ENCODE measurements at regions not wholly inside any gene's neighbourhood (a gene's known extent, or its start where the extent isn't known, plus 50 kb on each side); places are given as distances from the start of the nearest gene placed in this dataset.

DNA sequence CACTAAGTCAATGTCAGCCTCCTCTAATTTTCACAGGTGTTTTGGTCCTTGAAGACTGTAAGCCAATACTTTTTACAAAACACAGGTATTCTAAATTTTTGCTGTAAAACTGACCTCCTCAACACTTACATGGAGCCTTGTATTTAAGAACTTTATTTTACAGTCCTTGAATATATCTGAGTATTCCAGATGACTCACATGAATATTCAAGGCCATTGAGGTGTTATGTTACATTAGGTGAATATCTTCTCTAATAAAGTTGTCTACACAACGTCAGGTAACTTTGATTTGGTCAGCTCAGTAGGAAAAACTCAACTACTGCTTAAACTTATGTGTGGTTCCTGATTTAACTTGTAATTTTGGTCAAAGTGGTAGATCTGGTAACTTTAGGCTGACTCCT, 254.2 kb downstream of the OLFM3 start:
- Histone ChIP-seq H3K27ac (ENCODE audit: low read depth, low read length, poor library complexity, severe bottlenecking) (no peak overlapping the region), H3K27me3 (ENCODE audit: insufficient read depth, low read length) (no peaks in the 10 kb centered on the region), H3K4me1 (ENCODE audit: insufficient read depth, low read length, severe bottlenecking) (no peaks in the 10 kb centered on the region), H3K9me2 (ENCODE audit: low read depth, low read length) (no peaks in the 10 kb centered on the region), H4K20me1 (ENCODE audit: insufficient read depth, low read length) (no peaks in the 10 kb centered on the region), H3K79me2 (ENCODE audit: insufficient read depth, low read length) (no peaks in the 10 kb centered on the region), H2AFZ (ENCODE audit: low read length) (no peak overlapping the region), H3K9ac (ENCODE audit: low read length) (no peak overlapping the region), H3K36me3 (ENCODE audit: insufficient read depth, low read length) (no peaks in the 10 kb centered on the region), H3K9me3 (ENCODE audit: low read length) (no peaks in the 10 kb centered on the region), H3F3A (ENCODE audit: insufficient read depth, low read length) (no peaks in the 10 kb centered on the region), H3K4me3 (ENCODE audit: low read depth, low read length, poor library complexity, severe bottlenecking) (no peak overlapping the region), H3K4me2 (ENCODE audit: low read length) (no peak overlapping the region)
- no peak for TF ChIP-seq EZH2 (IDR thresholded peaks at IDR 0.05; ENCODE audit: borderline replicate concordance, low read length)
- TF ChIP-seq, protein P1, sequence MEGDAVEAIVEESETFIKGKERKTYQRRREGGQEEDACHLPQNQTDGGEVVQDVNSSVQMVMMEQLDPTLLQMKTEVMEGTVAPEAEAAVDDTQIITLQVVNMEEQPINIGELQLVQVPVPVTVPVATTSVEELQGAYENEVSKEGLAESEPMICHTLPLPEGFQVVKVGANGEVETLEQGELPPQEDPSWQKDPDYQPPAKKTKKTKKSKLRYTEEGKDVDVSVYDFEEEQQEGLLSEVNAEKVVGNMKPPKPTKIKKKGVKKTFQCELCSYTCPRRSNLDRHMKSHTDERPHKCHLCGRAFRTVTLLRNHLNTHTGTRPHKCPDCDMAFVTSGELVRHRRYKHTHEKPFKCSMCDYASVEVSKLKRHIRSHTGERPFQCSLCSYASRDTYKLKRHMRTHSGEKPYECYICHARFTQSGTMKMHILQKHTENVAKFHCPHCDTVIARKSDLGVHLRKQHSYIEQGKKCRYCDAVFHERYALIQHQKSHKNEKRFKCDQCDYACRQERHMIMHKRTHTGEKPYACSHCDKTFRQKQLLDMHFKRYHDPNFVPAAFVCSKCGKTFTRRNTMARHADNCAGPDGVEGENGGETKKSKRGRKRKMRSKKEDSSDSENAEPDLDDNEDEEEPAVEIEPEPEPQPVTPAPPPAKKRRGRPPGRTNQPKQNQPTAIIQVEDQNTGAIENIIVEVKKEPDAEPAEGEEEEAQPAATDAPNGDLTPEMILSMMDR (IDR thresholded peaks at IDR 0.05; ENCODE audit: low read length): no peak

DNA sequence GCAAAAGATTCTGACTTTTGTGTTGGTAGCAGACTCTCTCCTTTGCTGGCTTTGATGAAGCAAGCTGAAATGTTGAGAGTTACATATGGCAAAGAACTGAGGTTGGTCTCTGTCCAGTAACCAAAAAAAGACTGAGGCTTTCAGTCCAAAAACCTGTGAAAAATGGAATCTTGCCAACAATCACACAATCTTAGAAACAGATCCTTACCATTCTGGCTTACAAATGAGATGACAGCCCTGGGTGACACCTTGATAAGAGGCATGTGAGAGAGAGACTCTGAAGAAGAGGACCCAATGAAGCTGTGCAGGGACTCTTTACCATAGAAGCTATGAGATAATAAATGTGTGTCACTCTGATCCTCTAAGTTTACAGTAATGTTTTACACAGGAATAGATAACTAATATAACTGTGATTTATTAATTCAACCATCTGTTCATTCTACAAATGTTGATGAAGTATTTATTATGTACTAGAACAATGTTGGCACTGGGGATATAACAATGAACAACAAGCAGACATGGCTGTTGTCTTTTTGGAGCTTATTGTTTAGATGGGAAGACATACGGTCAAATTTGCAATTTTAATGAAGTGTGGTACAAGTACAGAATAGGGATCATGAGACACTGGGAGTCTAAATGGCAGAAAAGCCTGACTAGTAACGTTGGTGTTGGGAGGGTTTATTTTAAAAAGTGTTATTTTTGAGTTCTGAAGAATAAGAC, 251.0 kb downstream of the OLFM3 start:
- H3K4me3 ChIP-seq (ENCODE audit: low read depth, low read length, poor library complexity, severe bottlenecking): no peak overlapping the region
- no peak for TF ChIP-seq EZH2 (IDR thresholded peaks at IDR 0.05; ENCODE audit: borderline replicate concordance, low read length)
- TF ChIP-seq, protein P1 (IDR thresholded peaks at IDR 0.05; ENCODE audit: low read length): no peak
- H3K4me1 ChIP-seq (ENCODE audit: insufficient read depth, low read length, severe bottlenecking): no peaks in the 10 kb centered on the region
- H3K79me2 ChIP-seq (ENCODE audit: insufficient read depth, low read length): no peaks in the 10 kb centered on the region
- no peak overlapping the region for H3K27ac ChIP-seq (ENCODE audit: low read depth, low read length, poor library complexity, severe bottlenecking)
- no peak overlapping the region for H3K9ac ChIP-seq (ENCODE audit: low read length)
- no peaks in the 10 kb centered on the region for H3F3A ChIP-seq (ENCODE audit: insufficient read depth, low read length)
- no peaks in the 10 kb centered on the region for H3K9me2 ChIP-seq (ENCODE audit: low read depth, low read length)
- H2AFZ ChIP-seq (ENCODE audit: low read length): no peak overlapping the region
- no peaks in the 10 kb centered on the region for H3K27me3 ChIP-seq (ENCODE audit: insufficient read depth, low read length)
- no peaks in the 10 kb centered on the region for H3K9me3 ChIP-seq (ENCODE audit: low read length)
- no peaks in the 10 kb centered on the region for H3K36me3 ChIP-seq (ENCODE audit: insufficient read depth, low read length)
- H3K4me2 ChIP-seq (ENCODE audit: low read length): no peak overlapping the region
- H4K20me1 ChIP-seq (ENCODE audit: insufficient read depth, low read length): no peaks in the 10 kb centered on the region

DNA sequence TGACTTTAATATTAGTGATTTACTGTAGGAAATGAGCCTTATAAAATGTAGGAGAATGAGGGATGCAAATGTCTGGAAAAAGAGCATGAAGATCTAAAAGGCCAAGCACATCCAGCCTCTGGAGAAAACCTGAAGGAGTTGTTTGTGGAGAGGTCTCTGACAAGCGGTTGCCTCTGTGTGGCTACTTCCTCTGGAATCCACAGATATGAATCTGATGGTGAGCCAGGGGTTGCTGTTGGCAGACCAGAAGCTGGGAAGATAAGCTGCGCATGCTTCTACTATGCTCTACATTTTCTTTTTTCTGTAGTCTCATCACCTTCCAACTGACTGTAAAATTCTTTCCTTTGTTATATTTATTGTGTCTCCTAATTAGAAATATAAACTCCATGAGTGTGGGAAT, 248.6 kb downstream of the OLFM3 start:
- Histone ChIP-seq H3F3A (ENCODE audit: insufficient read depth, low read length) (no peaks in the 10 kb centered on the region), H3K4me2 (ENCODE audit: low read length) (no peak overlapping the region), H3K27ac (ENCODE audit: low read depth, low read length, poor library complexity, severe bottlenecking) (no peak overlapping the region), H4K20me1 (ENCODE audit: insufficient read depth, low read length) (no peaks in the 10 kb centered on the region), H3K4me1 (ENCODE audit: insufficient read depth, low read length, severe bottlenecking) (no peaks in the 10 kb centered on the region), H3K27me3 (ENCODE audit: insufficient read depth, low read length) (no peaks in the 10 kb centered on the region), H3K4me3 (ENCODE audit: low read depth, low read length, poor library complexity, severe bottlenecking) (no peak overlapping the region), H3K79me2 (ENCODE audit: insufficient read depth, low read length) (no peaks in the 10 kb centered on the region), H3K9ac (ENCODE audit: low read length) (no peak overlapping the region), H3K9me2 (ENCODE audit: low read depth, low read length) (no peaks in the 10 kb centered on the region), H3K9me3 (ENCODE audit: low read length) (no peaks in the 10 kb centered on the region), H2AFZ (ENCODE audit: low read length) (no peak overlapping the region), H3K36me3 (ENCODE audit: insufficient read depth, low read length) (no peaks in the 10 kb centered on the region)
- TF ChIP-seq, protein P1 (IDR thresholded peaks at IDR 0.05; ENCODE audit: low read length): no peak
- TF ChIP-seq EZH2 (IDR thresholded peaks at IDR 0.05; ENCODE audit: borderline replicate concordance, low read length): no peak
